ENCODE measurements at regions not wholly inside any gene's neighbourhood (a gene's known extent, or its start where the extent isn't known, plus 50 kb on each side); places are given as distances from the start of the nearest gene placed in this dataset.
"Not testable (repeated sequence)": the region's sequence is repeated elsewhere in the genome, so short reads cannot be mapped to it uniquely, and the experiment has no call there.

- peak overlapping the region; percentile 83 to 96 (median 86) for H3K27ac ChIP-seq
- peak; percentile 84 for DNase-seq
- WGBS, 2 donors = 60 to 80% methylated on average over 20 of the region's 20 CpGs
- not testable (repeated sequence) for H3K27me3 ChIP-seq, H3K36me3 ChIP-seq, H3K9me3 ChIP-seq
- H3K4me3 ChIP-seq = peak overlapping the region in 1 of 4 donors; percentile 20
- H3K4me1 ChIP-seq = peaks cover 2 to 97% (median 91%) of the 10 kb centered on the region in 4 donors
- intact Hi-C loops (cut with DNase I) = loop anchor here (10.0 kb wide), 1 partner anchor 702 kb away; no protein-coding TSS in a partner anchor
- TF ChIP-seq POLR2AphosphoS5 (IDR thresholded peaks at IDR 0.05) = peak in 2 of 4 donors; percentile 12 to 16
Observed at GRCh38 chr16:21512280-21513192, 86.8 kb upstream of the METTL9 start.

GRCh38 chr16:21513337-21513741 lies 86.0 kb upstream of the METTL9 start:
- not testable (repeated sequence) for H3K27me3 ChIP-seq, H3K4me3 ChIP-seq, H3K36me3 ChIP-seq, H3K9me3 ChIP-seq
- intact Hi-C loops (cut with DNase I) = loop anchor here (10.0 kb wide), 1 partner anchor 701 kb away; no protein-coding TSS in a partner anchor
- peaks cover 2 to 94% (median 83%) of the 10 kb centered on the region in 4 donors for H3K4me1 ChIP-seq
- peak overlapping the region; percentile 83 to 96 (median 86) for H3K27ac ChIP-seq
- 55 to 75% methylated on average over 9 of the region's 9 CpGs for WGBS, 2 donors
- peak in 2 of 4 donors; percentile 21 to 39 for TF ChIP-seq POLR2AphosphoS5 (IDR thresholded peaks at IDR 0.05)
- peak; percentile 82 for DNase-seq

- DNase-seq = peak; percentile 88
- 65 to 71% methylated on average over 18 of the region's 18 CpGs for WGBS, 2 donors
Observed at GRCh38 chr16:21513812-21514473, 85.4 kb upstream of the METTL9 start.

GRCh38 chr16:21514474-21514840 lies 84.9 kb upstream of the METTL9 start:
- intact Hi-C loops (cut with DNase I) = loop anchor here (10.0 kb wide), 1 partner anchor 700 kb away; no protein-coding TSS in a partner anchor
- Histone ChIP-seq H3K27ac (peak overlapping the region; percentile 83 to 96 (median 86)), H3K4me3 (peak overlapping the region in 2 of 4 donors; percentile 1 to 26), H3K4me1 (peaks cover 2 to 83% (median 72%) of the 10 kb centered on the region in 4 donors)
- DNase-seq, H3K27me3 ChIP-seq, H3K9me3 ChIP-seq, H3K36me3 ChIP-seq: not testable (repeated sequence)
- WGBS, 2 donors = 79% methylated on average over 14 of the region's 14 CpGs

More at GRCh38 chr16:21513812-21514473, 85.4 kb upstream of the METTL9 start:
- Histone ChIP-seq H3K27ac (peak overlapping the region; percentile 83 to 96 (median 86)), H3K4me3 (peak overlapping the region in 2 of 4 donors; percentile 1 to 18), H3K4me1 (peaks cover 2 to 88% (median 77%) of the 10 kb centered on the region in 4 donors)
- H3K9me3 ChIP-seq, H3K36me3 ChIP-seq, H3K27me3 ChIP-seq: not testable (repeated sequence)
- intact Hi-C loops (cut with DNase I) = loop anchor here (10.0 kb wide), 1 partner anchor 701 kb away; no protein-coding TSS in a partner anchor
- peak; percentile 64 to 93 (median 86) for TF ChIP-seq EP300 (IDR thresholded peaks at IDR 0.05)
- TF ChIP-seq POLR2AphosphoS5 (IDR thresholded peaks at IDR 0.05) = peak; percentile 83 to 98 (median 96)

GRCh38 chr16:21516705-21517040 lies 82.7 kb upstream of the METTL9 start:
- peaks cover 2 to 74% (median 63%) of the 10 kb centered on the region in 4 donors for H3K4me1 ChIP-seq
- H3K9me3 ChIP-seq, H3K36me3 ChIP-seq, H3K27me3 ChIP-seq, DNase-seq: not testable (repeated sequence)
- intact Hi-C loops (cut with DNase I) = loop anchor here (10.0 kb wide), 1 partner anchor 698 kb away; no protein-coding TSS in a partner anchor
- peak overlapping the region in 3 of 4 donors; percentile 5 to 28 (median 13) for H3K4me3 ChIP-seq
- peak overlapping the region; percentile 83 to 96 (median 86) for H3K27ac ChIP-seq
- 59 to 60% methylated on average over 8 of the region's 9 CpGs for WGBS, 2 donors

GRCh38 chr16:21517263-21517662 lies 82.1 kb upstream of the METTL9 start:
- Histone ChIP-seq H3K27ac (peak overlapping the region; percentile 83 to 96 (median 86)), H3K4me3 (peak overlapping the region; percentile 5 to 28 (median 14)), H3K4me1 (peaks cover 2 to 72% (median 60%) of the 10 kb centered on the region in 4 donors)
- intact Hi-C loops (cut with DNase I) = loop anchor here (10.0 kb wide), 1 partner anchor 698 kb away; no protein-coding TSS in a partner anchor
- not testable (repeated sequence) for H3K36me3 ChIP-seq, H3K27me3 ChIP-seq, H3K9me3 ChIP-seq, DNase-seq
- 63 to 64% methylated on average over 10 of the region's 10 CpGs for WGBS, 2 donors

GRCh38 chr16:21519361-21520133 lies 79.8 kb upstream of the METTL9 start:
- Histone ChIP-seq H3K27ac (peak overlapping the region; percentile 83 to 96 (median 93)), H3K4me3 (peak overlapping the region; percentile 55 to 85 (median 69)), H3K4me1 (peaks cover 0 to 49% (median 37%) of the 10 kb centered on the region in 4 donors)
- not testable (repeated sequence) for H3K36me3 ChIP-seq, H3K27me3 ChIP-seq, H3K9me3 ChIP-seq
- peak; percentile 71 for DNase-seq
- intact Hi-C loops (cut with DNase I) = loop anchor here (5.0 to 10.0 kb wide), 3 partner anchors 38 to 695 kb away; no protein-coding TSS in a partner anchor
- 1% methylated on average over 43 to 50 of the region's 52 CpGs for WGBS, 2 donors
